ENCODE measurements at regions not wholly inside any gene's neighbourhood (a gene's known extent, or its start where the extent isn't known, plus 50 kb on each side); places are given as distances from the start of the nearest gene placed in this dataset.
"Not testable (repeated sequence)": the region's sequence is repeated elsewhere in the genome, so short reads cannot be mapped to it uniquely, and the experiment has no call there.

DNA sequence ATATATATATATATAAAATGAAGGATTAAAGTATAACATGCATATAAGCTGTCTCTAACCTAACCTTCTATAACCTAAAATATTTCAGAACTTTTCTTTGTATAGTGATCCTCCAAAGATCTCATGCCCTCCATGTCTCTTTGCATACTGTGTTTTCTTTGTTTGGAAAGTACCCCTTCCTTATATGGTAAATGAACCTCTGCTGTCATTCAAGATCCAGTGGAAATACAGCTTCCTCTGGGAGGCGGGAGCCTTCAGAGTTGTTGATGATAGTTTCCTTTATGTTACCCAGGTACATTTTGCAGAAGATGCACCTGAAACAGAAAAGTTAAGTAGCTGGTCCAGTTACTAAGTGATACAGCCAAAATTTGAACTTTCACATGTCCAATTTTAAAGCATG lies 233.3 kb upstream of the FOXP2 start:
- no peak for DNase-seq

DNA sequence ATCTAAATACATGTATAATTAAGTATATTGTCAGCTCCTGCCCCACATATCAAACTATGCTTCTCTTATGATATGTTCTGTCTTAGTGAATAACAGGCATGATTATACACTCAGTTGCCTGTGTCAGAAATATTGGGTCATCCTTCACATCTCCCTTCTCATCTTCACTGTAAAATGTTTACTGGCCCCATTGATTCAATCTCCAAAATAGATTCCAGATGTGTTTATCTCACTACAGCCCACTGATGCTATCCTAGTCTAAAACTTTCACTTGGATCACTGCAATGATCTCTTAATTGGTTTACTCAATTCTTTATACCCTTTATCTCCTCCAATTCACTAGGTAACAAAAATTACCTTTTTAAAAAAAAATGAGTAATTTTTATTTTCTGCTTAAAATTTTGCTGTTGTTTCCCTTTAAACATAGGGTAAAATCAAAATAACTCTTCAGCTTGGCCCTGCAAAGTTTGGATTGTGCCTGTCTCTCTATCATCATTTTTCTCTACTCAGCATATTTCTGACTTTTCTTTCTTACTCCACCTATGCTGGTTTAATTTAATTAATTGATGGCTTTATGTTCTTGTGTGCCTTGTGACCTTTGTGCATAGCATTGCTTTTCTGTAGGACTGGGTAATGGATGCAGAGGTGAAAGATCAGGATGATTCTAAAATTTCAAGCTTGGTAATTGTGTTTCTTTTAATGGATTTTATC lies 233.9 kb upstream of the FOXP2 start:
- no peak for DNase-seq

GRCh38 chr7:114175125-114175524 lies 239.5 kb upstream of the FOXP2 start:
- DNase-seq = no peak

GRCh38 chr7:114173170-114173890 lies 241.3 kb upstream of the FOXP2 start:
- DNase-seq = peak in 1 of 3 donors; percentile 17

- not testable (repeated sequence) for DNase-seq
Measured at GRCh38 chr7:114169389-114169788, 245.2 kb upstream of the FOXP2 start.

DNA sequence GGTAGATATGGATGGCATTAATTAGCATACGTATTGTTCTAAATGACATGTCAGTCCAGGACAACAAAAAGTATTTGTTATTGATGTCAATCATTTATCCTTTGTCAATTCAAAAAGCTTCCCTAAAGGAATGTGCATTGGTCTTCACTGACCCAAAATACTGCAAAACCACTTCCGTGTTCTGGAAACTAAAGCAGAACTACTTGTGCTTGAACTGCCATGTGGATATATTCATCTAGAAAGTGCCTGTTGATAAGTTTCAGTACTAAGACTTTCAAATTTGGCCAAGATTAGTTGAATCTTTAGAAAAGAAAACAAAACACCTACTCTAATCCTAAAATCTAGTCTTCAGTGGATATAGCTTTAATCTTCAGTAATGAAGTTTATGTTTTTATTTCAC lies 242.1 kb upstream of the PPP1R3A start:
- no peak for DNase-seq

DNA sequence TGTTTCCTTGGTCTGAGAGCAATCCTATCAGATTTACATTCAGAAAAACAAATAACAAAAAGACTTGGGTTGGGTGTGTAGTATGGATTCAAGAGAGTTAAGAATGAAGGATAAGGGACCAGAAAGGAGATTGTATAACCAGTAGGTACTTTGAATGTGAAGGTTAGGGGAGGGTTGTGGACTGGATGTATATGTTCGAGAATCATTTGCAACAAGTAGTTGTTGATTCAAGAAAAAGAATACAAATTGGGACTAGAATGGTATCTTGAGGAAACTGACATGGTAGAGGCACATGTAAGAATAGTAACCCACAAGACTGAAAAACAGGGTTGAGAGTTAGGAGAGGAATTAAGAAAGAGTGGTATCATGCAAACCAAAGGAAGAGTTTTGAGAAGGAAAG lies 240.0 kb upstream of the PPP1R3A start:
- DNase-seq = no peak

DNA sequence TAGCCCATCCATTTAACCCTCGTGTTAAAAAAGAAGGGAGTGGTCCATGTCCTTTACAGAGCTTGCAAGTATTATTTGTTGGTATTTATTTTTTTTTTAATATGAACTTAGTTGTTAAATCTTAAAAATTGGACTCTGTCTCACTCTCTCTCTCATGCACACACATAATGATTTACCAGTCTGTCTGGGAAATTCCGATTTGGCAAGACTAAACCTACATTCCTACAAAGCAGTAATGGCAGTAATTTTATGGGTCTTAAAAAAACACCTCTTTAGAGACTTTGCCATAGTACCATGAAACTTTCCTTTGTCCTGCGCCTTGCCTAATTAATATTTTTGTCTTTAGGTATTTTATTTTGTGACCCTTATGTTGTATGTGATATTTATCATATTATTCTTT lies 239.5 kb upstream of the PPP1R3A start:
- no peak for DNase-seq

DNA sequence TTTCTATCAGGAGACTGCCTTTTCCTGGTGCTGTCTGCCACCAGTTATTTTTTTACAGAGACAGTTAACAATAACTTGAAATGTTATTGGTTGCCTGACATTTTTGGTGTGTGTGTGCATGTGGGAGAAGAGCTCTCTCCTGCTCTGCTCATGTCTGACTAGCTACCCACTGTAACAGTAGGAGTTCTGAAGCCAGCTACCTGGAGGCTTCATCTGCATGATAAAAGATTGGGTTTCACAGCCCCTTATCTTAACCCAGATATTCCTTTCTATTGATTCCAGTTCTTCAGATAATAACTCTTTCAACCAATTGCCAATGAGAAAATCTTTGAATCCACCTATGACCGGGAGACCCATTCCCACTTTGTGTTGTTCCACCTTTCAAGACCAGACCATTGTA lies 237.4 kb upstream of the PPP1R3A start:
- DNase-seq = no peak

GRCh38 chr7:114155116-114156110 lies 236.6 kb upstream of the PPP1R3A start:
- DNase-seq = no peak

GRCh38 chr7:114153700-114154099 lies 234.9 kb upstream of the PPP1R3A start:
- no peak for DNase-seq

DNA sequence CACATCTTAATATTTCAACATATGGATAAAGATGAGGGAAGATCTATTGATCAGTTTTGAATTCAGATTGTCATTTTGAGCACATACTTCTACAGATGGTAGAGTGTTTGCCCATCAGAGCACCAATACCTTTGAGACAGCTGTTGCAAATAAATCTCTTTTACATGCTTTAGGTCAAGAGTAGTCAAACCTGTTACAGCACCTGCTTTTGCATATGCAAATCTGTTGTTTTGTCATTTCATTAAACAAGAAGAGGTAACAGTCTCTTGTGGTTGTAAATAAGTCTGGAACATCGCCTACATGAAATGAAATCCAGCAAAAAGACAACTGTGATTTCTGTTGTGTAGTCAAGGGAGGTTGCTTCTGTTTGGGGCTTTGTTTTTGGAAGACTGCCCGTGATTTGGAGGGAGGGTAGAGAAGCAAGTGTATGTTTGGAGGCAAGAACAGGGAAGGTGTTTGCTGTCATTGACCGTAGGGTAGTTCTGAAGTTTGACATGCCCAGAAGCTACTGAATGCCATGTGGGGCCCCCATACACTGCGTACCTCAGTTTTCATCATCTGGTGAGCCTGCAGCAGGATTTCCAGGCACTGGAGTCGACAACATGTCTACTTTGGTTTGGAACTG lies 233.6 kb upstream of the PPP1R3A start:
- no peak for DNase-seq

DNA sequence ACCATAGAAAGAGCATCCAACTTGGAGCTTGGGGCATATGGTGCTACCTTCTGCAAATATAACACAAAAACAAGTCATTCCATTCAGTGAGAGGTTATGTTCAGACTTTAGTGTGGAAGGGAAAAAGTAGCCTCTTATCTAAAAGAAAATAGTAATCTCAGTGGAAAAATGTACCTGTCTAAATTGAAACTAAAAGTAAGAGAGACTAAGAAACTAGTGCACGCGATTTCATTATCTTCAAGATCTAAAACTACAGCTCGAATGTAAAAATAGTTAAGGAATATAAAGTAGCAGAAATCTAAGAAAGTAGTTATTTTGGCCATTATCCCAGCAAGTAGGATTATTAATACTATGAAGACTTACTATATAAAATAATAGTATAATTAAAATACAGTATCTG lies 233.0 kb upstream of the PPP1R3A start:
- DNase-seq = no peak

DNA sequence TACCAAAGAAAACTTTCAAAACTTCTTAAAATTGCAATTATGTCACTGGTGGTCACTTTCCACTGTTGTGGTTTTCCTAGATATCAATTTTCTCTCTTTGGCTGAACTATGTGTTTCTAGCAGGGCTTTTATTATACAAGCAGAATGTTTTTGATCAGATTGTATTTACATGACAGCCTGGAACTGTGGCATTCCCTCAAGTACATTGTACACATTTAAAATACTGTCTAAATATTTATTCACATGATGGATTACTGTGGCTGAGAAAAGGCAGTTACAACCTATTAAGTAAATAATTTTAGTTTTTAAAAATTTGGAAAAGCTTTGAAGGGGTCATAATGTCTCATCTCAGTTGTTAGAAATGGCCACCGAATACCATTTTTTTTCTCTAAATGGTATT lies 231.9 kb upstream of the PPP1R3A start:
- no peak for DNase-seq

- no peak for DNase-seq
Measured at GRCh38 chr7:114148779-114149178, 230.0 kb upstream of the PPP1R3A start.

- no peak for DNase-seq
Measured at GRCh38 chr7:114141415-114141814, 222.6 kb upstream of the PPP1R3A start.

GRCh38 chr7:114140561-114140960 lies 221.8 kb upstream of the PPP1R3A start:
- DNase-seq = no peak

DNA sequence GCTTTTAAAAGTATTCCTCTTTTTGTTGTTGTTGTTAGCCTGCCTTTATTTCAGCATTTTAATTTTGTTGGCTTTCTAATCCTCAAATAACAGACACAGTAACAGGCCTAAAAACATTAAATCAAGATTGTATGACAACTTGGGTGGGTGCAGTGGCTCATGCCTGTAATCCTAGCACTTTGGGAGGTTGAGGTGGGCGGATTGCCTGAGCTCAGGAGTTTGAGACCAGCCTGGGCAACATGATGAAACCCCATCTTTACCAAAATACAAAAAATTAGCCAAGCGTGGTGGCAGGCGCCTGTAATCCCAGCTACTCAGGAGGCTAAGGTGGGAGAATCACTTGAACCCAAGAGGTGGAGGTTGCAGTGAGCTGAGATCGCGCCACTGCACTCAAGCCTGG lies 220.9 kb upstream of the PPP1R3A start:
- not testable (repeated sequence) for DNase-seq

- DNase-seq = no peak
Measured at GRCh38 chr7:114138587-114138986, 219.8 kb upstream of the PPP1R3A start.

DNA sequence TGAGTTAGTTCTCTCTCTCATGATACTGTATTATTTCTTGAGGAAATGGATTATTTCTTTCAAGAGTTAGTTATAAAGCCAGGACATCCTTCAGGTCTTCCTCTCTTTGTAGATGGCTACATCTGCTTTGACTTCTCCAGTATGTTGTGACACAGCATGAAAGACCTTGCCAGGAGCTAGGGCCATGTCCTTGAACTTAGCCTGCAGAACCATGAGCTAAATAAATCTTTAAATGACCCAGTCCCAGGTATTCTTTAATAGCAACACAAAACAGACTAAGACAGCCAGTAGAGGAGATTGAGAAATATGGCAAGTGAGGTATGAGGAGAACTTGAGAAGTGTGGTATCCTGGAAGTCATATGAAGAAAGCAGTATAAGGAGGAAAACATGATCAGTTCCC lies 214.9 kb upstream of the PPP1R3A start:
- DNase-seq = no peak

DNA sequence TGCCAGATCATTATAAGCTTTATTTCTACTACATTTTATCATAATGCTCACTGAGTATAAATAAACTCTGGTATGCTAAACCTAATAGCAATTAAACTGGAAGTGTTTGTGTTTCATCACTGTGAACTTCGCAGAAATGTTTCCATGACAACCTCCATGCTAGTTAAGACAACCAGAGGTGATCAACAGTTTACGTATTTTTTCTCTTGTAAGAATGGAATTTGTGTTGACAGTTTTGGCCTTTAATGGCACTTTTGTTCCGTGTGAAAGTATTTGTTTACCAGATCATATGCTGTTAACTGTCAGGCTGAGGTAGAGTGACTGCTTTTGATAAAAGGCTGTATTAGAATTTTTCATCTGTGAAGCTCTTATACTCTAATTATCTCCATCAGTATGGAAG lies 212.1 kb upstream of the PPP1R3A start:
- no peak for DNase-seq

- no peak for DNase-seq
Measured at GRCh38 chr7:114128880-114129279, 210.1 kb upstream of the PPP1R3A start.

Data from muscle of back (tissue), 3 donors.